HL-60 (cell line): ENCODE measurements at regions not wholly inside any gene's neighbourhood (a gene's known extent, or its start where the extent isn't known, plus 50 kb on each side); places are given as distances from the start of the nearest gene placed in this dataset.

Source experiments
- GABPA ChIP-seq: IDR thresholded peaks from 2 replicates; pipeline ENCODE4 v1.6.1; 2012; ENCODE audit warnings: low read depth
- POLR2AphosphoS5 ChIP-seq: IDR thresholded peaks from 2 replicates; pipeline ENCODE4 v1.6.1; 2012; ENCODE audit warnings: low read depth
- TF ChIP-seq, protein P1 (sequence below): IDR thresholded peaks from one replicate; pipeline ENCODE4 v1.5.1; 2011; ENCODE audit warnings: low read length, control low read depth, inconsistent platforms; ENCODE audit not compliant: insufficient read depth

GRCh38 chr18:25469489-25469888, 117.5 kb upstream of the ZNF521 start:
- TF ChIP-seq, protein P1, sequence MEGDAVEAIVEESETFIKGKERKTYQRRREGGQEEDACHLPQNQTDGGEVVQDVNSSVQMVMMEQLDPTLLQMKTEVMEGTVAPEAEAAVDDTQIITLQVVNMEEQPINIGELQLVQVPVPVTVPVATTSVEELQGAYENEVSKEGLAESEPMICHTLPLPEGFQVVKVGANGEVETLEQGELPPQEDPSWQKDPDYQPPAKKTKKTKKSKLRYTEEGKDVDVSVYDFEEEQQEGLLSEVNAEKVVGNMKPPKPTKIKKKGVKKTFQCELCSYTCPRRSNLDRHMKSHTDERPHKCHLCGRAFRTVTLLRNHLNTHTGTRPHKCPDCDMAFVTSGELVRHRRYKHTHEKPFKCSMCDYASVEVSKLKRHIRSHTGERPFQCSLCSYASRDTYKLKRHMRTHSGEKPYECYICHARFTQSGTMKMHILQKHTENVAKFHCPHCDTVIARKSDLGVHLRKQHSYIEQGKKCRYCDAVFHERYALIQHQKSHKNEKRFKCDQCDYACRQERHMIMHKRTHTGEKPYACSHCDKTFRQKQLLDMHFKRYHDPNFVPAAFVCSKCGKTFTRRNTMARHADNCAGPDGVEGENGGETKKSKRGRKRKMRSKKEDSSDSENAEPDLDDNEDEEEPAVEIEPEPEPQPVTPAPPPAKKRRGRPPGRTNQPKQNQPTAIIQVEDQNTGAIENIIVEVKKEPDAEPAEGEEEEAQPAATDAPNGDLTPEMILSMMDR = no peak
- TF ChIP-seq GABPA = no peak
- no peak for TF ChIP-seq POLR2AphosphoS5
